ENCODE measurements at regions not wholly inside any gene's neighbourhood (a gene's known extent, or its start where the extent isn't known, plus 50 kb on each side); places are given as distances from the start of the nearest gene placed in this dataset.

- no peaks in the 10 kb centered on the region for H3K79me2 ChIP-seq (ENCODE audit: control insufficient read depth in 1 of 2, insufficient read depth in 2 of 2, low read length in 2 of 2)
- no peak overlapping the region for H4K5ac ChIP-seq (ENCODE audit: insufficient read length, low read depth, low read length)
- H3K23ac ChIP-seq (ENCODE audit: insufficient read length), result no peak overlapping the region
- no peaks in the 10 kb centered on the region for H3K23me2 ChIP-seq (ENCODE audit: low read depth, low read length)
- no peak overlapping the region for H3K4ac ChIP-seq (replicated peaks; ENCODE audit: insufficient read length, low read depth, low read length)
- DNase-seq (ENCODE audit: low read depth in 1 of 2, low spot score in 2 of 2), result no peak
- ChIA-PET CTCF (ENCODE audit: partially characterized antibody) (no interaction called here), POLR2A (ENCODE audit: partially characterized antibody) (no interaction called here)
- H3K79me1 ChIP-seq (ENCODE audit: low read depth, low read length), result no peaks in the 10 kb centered on the region
- H2BK20ac ChIP-seq (ENCODE audit: low read length), result no peak overlapping the region
- H3K27ac ChIP-seq (ENCODE audit: low read depth, low read length), result no peak overlapping the region
- no peak overlapping the region for H4K91ac ChIP-seq (replicated peaks; ENCODE audit: insufficient read length, low read length)
- H3K9me3 ChIP-seq (ENCODE audit: insufficient read depth in 2 of 2, low read depth in 1 of 2, low read length in 1 of 2), result no peaks in the 10 kb centered on the region
- no peaks in the 10 kb centered on the region for H3K4me1 ChIP-seq (replicated peaks in 1 of 4; ENCODE audit: control insufficient read depth in 3 of 4, insufficient read depth in 4 of 4, low read length in 3 of 4)
- H2BK120ac ChIP-seq (replicated peaks; ENCODE audit: low read depth, low read length), result no peak overlapping the region
- H2AFZ ChIP-seq (ENCODE audit: low read length), result no peak overlapping the region
- H3K14ac ChIP-seq (ENCODE audit: insufficient read length), result no peak overlapping the region
- H4K8ac ChIP-seq (ENCODE audit: extremely low read depth, insufficient read depth, low read length), result no peak overlapping the region
- no peaks in the 10 kb centered on the region for H3K27me3 ChIP-seq (replicated peaks in 1 of 4; ENCODE audit: control insufficient read depth in 3 of 4, extremely low read depth in 1 of 4, insufficient read depth in 3 of 4, low read length in 3 of 4)
- H2BK5ac ChIP-seq (ENCODE audit: low read depth, low read length), result no peak overlapping the region
- no peak overlapping the region for H3K9ac ChIP-seq (replicated peaks in 1 of 4; ENCODE audit: extremely low read depth in 1 of 4, low read depth in 3 of 4, low read length in 3 of 4)
- H4K20me1 ChIP-seq (replicated peaks in 1 of 2; ENCODE audit: control insufficient read depth in 1 of 2, insufficient read depth in 2 of 2, low read length in 2 of 2), result no peaks in the 10 kb centered on the region
- H2BK15ac ChIP-seq (ENCODE audit: low read length), result no peak overlapping the region
- no peak overlapping the region for H2AK5ac ChIP-seq (ENCODE audit: low read depth, low read length)
- H3K18ac ChIP-seq (ENCODE audit: extremely low read depth, low read length), result no peak overlapping the region
- H2BK12ac ChIP-seq (ENCODE audit: low read depth, low read length), result no peak overlapping the region
- no peak for FAIRE-seq
- H3K4me3 ChIP-seq (ENCODE audit: extremely low read depth in 1 of 4, insufficient read depth in 2 of 4, low read depth in 3 of 4, low read length in 4 of 4), result no peak overlapping the region
- no peaks in the 10 kb centered on the region for H3K36me3 ChIP-seq (ENCODE audit: control insufficient read depth in 2 of 4, insufficient read depth in 4 of 4, low read length in 3 of 4)
- WGBS, 2 experiments (ENCODE audit: extremely low coverage in 1 of 2, insufficient coverage in 1 of 2, insufficient read length in 1 of 2, insufficient replicate concordance in 2 of 2, low coverage in 1 of 2, low lambda C conversion rate in 2 of 2, missing lambda C conversion rate in 1 of 2), result 88% methylated on average over 4 of the region's 4 CpGs; no CpG with 5 or more reads in 1 of the 2 experiments
- no peak overlapping the region for H3K56ac ChIP-seq (replicated peaks; ENCODE audit: insufficient read length, low read depth, low read length)
- H3K4me2 ChIP-seq (ENCODE audit: insufficient read depth in 1 of 2, low read depth in 2 of 2, low read length in 2 of 2), result no peak overlapping the region
- TF ChIP-seq HDAC2 (IDR thresholded peaks at IDR 0.05; ENCODE audit: borderline replicate concordance in 1 of 2, low read depth in 2 of 2, low read length in 2 of 2) (no peak), EP300 (IDR thresholded peaks at IDR 0.05; ENCODE audit: borderline replicate concordance in 1 of 2, low read depth in 2 of 2, low read length in 2 of 2) (no peak), CHD1 (IDR thresholded peaks at IDR 0.05; ENCODE audit: low read depth, low read length) (no peak), NANOG (IDR thresholded peaks at IDR 0.05; ENCODE audit: insufficient read depth, low read depth, low read length, poor library complexity, severe bottlenecking) (no peak), ATF3 (IDR thresholded peaks at IDR 0.05; ENCODE audit: insufficient read depth, low read depth, low read length) (no peak), POLR2A (IDR thresholded peaks at IDR 0.05; ENCODE audit: control extremely low read depth in 1 of 2, low read depth in 2 of 2, low read length in 2 of 2) (no peak)
Measured at GRCh38 chr9:79280691-79281090, 291.1 kb upstream of the TLE4 start.
